ENCODE measurements at regions not wholly inside any gene's neighbourhood (a gene's known extent, or its start where the extent isn't known, plus 50 kb on each side); places are given as distances from the start of the nearest gene placed in this dataset.

GRCh38 chr14:89017417-89017816 is 193.0 kb downstream of the TTC8 start:
- DNase-seq (ENCODE audit: low spot score): no peak

DNA sequence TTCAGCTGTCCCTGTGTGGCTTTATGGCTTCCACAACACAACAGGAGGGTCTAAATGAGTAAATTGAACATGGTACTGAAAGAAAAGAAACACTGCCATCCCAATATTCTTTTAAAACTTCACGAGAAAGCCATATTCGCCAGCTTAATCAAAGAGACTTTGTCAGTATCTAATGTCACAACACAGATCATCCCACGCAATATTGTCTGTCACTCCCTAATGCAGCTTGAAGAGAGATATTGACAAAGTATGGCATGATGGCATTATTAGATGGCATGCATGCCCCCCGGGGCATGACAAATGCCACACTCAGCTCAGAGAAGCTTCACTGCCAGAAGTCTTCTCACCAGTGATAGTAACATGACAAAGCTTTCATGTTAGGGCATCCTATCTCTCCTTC is 197.8 kb downstream of the TTC8 start:
- no peak for DNase-seq (ENCODE audit: low spot score)

DNA sequence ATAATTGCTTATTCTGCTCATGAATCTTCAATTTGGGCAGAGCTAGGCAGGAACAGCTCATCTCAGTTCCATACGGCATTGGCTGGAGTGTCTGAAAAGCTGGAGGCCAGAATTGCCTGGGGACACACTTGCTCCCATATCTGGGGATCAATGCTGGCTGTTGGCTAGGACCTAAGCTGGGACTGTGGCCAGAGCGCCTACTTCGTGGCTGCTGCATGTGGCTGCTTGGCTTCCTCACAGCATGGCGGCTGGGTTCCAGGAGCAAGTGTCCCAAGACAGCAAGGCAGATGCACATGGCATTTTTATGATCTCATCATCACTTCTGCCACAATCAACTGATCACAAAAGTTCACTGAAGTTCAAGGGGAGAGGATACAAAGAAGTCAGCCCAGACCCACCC is 200.2 kb downstream of the TTC8 start:
- no peak for DNase-seq (ENCODE audit: low spot score)

DNA sequence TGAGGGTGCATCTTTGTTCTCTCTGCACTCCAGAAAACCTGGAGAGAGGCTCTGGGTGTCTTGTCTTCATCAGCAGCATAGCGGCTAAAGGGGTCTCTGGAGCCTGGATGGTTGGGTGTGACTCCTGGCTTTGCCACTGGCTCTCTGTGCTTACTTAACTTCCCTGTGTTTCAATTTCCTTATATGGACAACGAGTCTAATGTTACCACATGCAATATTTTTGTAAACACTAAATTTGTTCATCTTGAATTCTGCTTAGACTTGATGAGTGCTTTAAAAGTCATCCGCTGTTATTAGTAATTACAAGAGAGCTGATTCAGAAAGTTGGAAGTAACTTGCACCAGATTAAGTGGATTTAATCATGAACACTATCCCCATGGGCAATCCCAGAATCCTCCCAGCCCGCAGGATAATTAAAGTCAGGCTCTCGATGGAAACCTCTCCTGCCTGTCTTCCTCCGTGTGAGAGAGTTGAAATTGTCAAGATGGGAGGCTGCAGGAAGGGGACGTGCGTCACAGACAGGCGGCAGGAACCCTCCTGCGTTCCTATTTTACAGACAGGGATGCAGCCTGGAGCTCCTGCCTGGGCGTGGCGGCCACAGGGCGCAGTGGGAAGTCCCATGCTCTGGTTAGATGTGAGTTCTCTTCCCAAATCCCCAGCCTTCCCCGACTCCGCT is 201.2 kb downstream of the TTC8 start:
- no peak for DNase-seq (ENCODE audit: low spot score)

DNA sequence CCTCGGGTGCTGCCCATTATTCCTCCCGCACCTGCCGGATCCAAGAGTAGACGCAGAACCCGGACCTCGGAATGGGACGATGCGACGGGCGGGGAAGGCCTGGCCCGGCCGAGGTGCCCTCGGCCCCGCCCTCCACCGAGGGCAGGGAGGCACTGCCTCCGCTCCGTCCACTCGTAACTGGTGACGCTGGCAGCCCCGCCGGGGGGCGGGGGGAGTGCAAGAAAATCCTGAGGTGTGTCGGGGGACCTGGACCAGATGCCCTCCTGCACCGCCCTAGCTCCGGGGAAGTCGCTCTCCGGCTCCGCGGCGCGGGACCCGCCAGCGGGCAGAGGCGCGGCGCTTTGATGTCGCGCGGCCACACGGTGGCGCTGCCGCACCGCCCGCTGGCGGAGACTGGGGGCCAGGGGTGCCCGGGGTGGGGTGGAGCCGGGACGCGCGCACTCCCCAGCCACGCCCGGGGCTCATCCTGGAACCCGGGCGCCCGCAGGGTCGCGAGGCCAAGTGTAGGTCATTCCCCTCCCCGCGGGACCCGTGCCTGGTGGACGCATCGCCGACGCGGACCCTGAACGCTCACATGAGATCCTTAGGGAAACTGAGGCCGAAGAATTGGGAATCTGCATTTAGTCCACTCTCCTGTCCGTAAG is 202.8 kb downstream of the TTC8 start:
- peak; percentile 47 for DNase-seq (ENCODE audit: low spot score)

GRCh38 chr14:89028462-89029134 is 204.1 kb downstream of the TTC8 start:
- no peak for DNase-seq (ENCODE audit: low spot score)

DNA sequence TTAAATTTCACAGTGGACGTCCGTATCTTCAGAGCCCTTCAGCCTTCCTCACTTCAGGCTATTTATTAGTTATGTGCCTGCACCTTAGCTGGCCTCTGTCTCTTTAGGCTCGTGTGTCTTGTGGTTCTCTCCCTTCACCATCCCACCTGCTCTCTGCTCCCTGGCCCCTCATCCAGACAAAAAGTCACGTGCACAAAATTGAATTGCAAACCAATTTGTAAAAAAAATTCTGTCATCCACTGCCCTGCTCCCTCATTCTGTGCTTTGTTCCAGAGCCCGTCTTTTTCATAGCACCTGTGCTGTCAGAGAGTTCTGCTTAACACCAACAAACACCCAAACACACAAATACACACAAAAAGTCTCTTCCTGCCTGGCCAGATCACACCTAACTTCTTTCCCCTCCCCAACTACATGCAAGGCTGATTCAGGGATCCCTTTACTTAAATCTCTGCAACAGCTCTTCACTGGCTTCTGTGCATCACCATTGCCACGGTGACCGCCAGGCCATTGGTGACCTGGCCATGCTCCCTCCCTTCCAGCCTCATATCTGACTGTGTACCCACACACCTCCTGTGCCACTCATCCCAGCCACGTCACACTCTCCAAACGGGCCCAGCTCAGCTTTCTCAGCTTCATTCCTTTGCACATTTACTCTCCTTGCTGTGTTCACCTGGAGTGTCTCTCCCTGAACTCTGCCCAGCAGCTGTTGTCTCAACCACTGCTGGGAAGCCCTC is 205.7 kb downstream of the TTC8 start:
- DNase-seq (ENCODE audit: low spot score): no peak

- no peak for DNase-seq (ENCODE audit: low spot score)
Measured at GRCh38 chr14:89030921-89031320, 206.5 kb downstream of the TTC8 start.

DNA sequence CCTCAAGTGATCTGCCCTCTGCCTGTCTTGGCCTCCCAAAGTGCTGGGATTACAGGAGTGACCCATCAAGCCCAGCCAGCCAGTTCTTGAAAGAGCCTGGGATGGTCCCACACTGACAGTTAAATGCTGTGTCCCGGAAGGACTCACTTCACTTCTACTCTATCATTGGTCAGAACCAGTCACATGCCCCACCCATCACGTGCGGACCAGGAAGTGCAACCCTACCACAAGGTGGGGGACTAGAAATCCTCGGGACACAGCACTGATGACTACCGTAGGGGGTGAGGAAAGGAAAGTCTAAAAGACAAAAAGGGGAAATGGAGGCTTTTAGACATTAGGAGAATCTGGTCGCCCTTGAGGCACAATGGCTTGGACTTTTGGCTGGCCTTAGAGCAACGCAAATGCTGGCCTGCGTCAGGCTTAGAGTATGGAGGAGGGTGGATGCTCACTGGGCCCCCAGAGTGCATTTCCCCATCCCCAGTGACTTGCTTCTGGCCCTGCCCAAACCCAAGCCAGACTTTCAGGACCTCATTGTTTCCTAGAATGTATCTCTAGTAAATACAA is 207.7 kb downstream of the TTC8 start:
- DNase-seq (ENCODE audit: low spot score): no peak

DNA sequence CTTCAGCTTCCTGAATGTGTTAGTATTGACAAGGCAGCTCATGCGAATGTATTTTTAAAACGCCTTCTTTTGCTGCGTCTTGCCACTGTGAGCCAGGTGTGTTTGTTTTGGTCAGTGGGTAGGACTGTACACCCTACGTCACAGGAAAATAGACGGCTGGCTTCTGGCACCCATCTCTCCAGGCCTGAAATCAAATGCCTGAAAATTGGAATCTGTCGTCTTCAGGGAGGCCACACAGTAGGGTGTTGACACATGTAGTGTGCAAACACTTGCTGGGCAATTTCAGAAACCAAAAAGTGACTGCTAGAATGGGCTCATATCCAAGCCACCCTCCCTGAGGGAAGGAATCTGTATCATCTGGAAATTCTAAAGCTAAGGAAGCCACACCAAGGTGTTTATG is 209.3 kb downstream of the TTC8 start:
- DNase-seq (ENCODE audit: low spot score): no peak

- no peak for DNase-seq (ENCODE audit: low spot score)
Measured at GRCh38 chr14:89036371-89036770, 211.9 kb downstream of the TTC8 start.

- DNase-seq (ENCODE audit: low spot score): no peak
Measured at GRCh38 chr14:89037065-89037464, 212.6 kb downstream of the TTC8 start.

DNA sequence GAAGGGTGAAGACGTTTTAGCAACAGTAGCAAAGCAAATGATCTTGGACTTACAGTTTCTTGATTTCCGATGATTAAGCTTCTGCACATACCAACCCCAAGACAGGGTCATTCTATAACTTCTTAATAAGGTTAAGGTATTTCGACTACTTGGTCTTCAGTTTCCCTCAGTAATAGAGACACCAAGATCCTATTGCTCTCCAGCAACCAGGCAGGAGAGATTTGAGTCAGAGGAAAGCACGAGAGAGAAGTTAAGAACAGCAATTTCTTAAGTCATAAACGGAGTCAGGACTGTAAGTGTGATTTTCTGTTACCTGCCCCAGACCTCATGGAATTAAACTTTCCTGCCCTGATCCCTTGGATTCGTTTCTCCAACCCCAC is 215.6 kb downstream of the TTC8 start:
- no peak for DNase-seq (ENCODE audit: low spot score)

- DNase-seq (ENCODE audit: low spot score): peak; percentile 78
Measured at GRCh38 chr14:89040460-89041256, 216.2 kb downstream of the TTC8 start.

DNA sequence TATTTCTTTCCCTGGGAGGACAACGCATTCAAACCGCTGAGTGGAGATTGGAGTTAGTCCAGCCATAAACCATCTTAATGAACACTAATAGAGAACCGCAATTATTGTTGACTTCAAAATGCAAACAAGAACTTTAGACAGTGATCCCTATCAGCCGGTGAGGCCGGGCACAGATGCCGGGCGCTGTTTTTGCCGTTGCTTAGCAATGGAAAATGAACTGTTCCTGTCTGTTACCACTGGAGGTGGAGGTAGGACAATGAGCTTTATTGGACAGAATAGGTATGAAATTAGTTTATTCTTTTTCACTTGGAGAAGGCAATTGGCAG is 216.8 kb downstream of the TTC8 start:
- no peak for DNase-seq (ENCODE audit: low spot score)

GRCh38 chr14:89042021-89042420 is 217.6 kb downstream of the TTC8 start:
- DNase-seq (ENCODE audit: low spot score): no peak

DNA sequence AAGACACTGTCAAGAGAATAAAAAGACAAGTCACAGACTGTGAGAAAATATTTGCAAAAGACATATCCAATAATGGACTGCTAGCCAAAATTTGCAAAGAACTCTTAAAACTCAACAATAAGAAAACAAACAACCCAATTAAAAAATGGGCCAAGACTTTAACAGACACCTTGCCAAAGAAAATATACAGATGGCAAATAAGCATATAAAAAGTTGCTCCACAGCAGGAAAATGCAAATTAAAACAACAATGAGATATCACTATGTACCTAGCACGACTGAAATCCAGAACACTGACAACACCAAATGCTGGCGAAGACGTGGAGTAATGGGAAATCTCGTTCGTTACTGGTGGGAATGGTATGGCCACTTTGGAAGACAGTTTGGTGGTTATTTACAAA is 228.9 kb downstream of the TTC8 start:
- DNase-seq (ENCODE audit: low spot score): no peak

GRCh38 chr14:89056394-89056793 is 231.9 kb downstream of the TTC8 start:
- no peak for DNase-seq (ENCODE audit: low spot score)

GRCh38 chr14:89058697-89059096 is 234.2 kb downstream of the TTC8 start:
- no peak for DNase-seq (ENCODE audit: low spot score)

- DNase-seq (ENCODE audit: low spot score): no peak
Measured at GRCh38 chr14:89060191-89060590, 235.7 kb downstream of the TTC8 start.

- DNase-seq (ENCODE audit: low spot score): no peak
Measured at GRCh38 chr14:89061696-89062095, 237.2 kb downstream of the TTC8 start.

- no peak for DNase-seq (ENCODE audit: low spot score)
Measured at GRCh38 chr14:89065879-89066278, 241.4 kb downstream of the TTC8 start.

Data from hematopoietic multipotent progenitor cell treated with erythropoietin and hydrocortisone succinate and interleukin-3 and kit ligand, for 15 days (in vitro differentiated cells).